PC-3 (cell line): ENCODE measurements at regions not wholly inside any gene's neighbourhood (a gene's known extent, or its start where the extent isn't known, plus 50 kb on each side); places are given as distances from the start of the nearest gene placed in this dataset.

Experiments
- CTCF ChIP-seq: fragments of 300-600 bp; sonication (generic); conservative IDR thresholded peaks from 2 replicates; pipeline ENCODE4 v1.5.1; 2017; ENCODE audit warnings: antibody characterized with exemption, low read depth, mild to moderate bottlenecking, low read length
- EZH2 ChIP-seq: fragments of 300-600 bp; sonication (generic); IDR thresholded peaks from one replicate; pipeline ENCODE4 v1.6.1; 2017; ENCODE audit warnings: antibody characterized with exemption, mild to moderate bottlenecking, low read length; ENCODE audit not compliant: unreplicated experiment

DNA sequence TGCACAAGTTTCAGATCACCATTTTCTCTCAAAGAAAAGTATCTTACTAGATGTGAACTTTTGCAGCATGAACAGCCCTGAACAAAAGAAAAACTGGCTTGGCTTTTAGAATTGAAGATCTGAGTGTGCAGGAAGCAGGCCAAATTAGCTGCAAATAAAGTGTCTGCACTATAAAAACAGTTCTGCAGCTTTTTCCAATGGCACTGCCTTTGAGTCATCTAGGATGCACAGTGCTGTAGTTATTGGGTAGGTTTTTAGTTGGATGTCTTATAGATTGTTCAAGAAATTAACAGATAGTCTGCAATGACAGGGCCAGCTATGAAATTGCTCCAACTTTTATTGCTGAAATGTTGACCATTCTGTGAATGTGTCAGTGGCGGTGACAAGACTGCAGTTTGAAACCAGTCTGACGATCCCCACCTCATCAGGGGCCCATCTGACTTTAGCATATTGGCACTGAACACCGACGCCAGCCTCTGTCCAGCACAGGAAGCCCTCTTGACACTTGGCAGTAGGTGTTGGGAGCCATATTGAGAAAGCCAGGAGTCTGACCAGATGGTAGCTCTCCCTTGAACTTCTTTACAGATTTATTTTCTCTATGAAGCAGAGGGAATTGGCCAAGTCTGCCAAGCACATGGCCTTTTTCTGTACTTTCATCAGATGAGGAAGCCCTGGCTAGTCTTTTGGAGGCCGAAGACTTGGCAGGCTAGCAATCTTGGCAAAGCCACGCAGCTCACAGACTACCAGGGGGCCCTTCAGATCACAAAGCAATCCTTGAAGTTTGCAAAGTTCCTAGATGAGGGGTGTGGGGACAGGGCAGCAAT lies 490.6 kb downstream of the NEBL start:
- TF ChIP-seq CTCF, result no peak
- no peak for TF ChIP-seq EZH2
